ENCODE measurements at regions not wholly inside any gene's neighbourhood (a gene's known extent, or its start where the extent isn't known, plus 50 kb on each side); places are given as distances from the start of the nearest gene placed in this dataset.

DNA sequence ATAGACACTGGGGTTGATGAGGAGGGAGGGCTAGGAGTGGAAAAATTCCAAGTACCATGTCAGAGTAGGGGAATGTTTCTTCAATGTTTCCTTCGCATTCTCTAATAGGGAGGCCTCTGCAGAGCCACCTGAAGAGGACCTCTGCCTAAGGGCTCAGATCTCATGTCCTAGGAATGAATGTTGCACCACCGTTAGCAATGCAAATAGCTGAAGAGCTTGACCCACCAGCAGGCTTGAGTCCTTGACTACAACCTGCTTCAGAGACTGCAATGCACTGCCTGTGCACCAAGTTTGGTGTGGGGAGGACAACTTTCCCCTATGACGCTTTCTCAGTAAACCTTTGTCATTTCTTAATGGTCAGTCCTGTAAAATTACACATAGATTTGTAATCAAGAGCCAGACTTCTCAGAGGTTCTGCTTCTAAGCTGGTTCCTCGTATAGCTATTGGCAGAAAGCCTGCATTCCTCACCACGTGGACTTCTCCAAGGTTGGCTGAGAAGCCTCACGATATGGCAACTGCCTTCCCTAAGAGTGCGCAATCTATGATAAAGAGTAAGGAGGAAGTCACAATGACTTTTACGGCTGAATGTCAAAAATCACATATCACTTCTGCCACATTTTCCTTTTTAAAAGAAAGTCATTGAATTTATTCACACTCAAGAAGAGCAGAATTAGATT is 600.7 kb upstream of the PTGER4 start:
- TF ChIP-seq EP300 (IDR thresholded peaks at IDR 0.05) = no peak
- TF ChIP-seq POLR2AphosphoS5 (IDR thresholded peaks at IDR 0.05) = no peak
- TF ChIP-seq, protein P1, sequence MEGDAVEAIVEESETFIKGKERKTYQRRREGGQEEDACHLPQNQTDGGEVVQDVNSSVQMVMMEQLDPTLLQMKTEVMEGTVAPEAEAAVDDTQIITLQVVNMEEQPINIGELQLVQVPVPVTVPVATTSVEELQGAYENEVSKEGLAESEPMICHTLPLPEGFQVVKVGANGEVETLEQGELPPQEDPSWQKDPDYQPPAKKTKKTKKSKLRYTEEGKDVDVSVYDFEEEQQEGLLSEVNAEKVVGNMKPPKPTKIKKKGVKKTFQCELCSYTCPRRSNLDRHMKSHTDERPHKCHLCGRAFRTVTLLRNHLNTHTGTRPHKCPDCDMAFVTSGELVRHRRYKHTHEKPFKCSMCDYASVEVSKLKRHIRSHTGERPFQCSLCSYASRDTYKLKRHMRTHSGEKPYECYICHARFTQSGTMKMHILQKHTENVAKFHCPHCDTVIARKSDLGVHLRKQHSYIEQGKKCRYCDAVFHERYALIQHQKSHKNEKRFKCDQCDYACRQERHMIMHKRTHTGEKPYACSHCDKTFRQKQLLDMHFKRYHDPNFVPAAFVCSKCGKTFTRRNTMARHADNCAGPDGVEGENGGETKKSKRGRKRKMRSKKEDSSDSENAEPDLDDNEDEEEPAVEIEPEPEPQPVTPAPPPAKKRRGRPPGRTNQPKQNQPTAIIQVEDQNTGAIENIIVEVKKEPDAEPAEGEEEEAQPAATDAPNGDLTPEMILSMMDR (IDR thresholded peaks at IDR 0.05) = no peak
- TF ChIP-seq POLR2A (IDR thresholded peaks at IDR 0.05) = no peak
- intact Hi-C loops (cut with DNase I) = no loop called here
- no peak overlapping the region for H3K4me3 ChIP-seq
- 79 to 85% methylated on average over 8 of the region's 8 CpGs for WGBS, 2 donors
- H3K27me3 ChIP-seq = no peaks in the 10 kb centered on the region
- no peaks in the 10 kb centered on the region for H3K9me3 ChIP-seq
- H3K36me3 ChIP-seq = no peaks in the 10 kb centered on the region
- no peak overlapping the region for H3K27ac ChIP-seq
- peaks cover 0 to 11% (median 0%) of the 10 kb centered on the region in 4 donors for H3K4me1 ChIP-seq
- no peak for DNase-seq

DNA sequence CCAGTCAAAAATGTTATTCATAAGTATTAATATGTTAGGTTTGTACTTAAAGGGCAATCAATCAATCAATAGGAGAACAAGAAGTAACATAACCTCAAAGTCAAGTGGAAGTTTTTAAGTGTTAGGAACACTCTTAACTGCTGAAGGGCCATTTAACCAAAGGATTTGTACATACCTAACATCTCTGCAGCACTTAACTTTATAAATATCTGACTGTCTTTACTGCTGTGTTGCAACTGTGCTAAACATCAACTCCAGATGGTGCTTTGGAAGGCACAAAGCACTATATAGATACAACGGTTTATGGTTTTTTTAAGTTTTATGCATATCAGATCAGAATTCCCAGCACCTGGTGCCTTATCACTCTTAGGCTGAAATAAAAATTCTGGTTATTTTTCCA is 604.9 kb upstream of the PTGER4 start:
- H3K4me3 ChIP-seq = no peak overlapping the region
- 35 to 74% methylated on average over 1 of the region's 1 CpG for WGBS, 2 donors
- no peak for DNase-seq
- peaks cover 0 to 7% (median 0%) of the 10 kb centered on the region in 4 donors for H3K4me1 ChIP-seq
- no peaks in the 10 kb centered on the region for H3K9me3 ChIP-seq
- no peaks in the 10 kb centered on the region for H3K36me3 ChIP-seq
- no peak overlapping the region for H3K27ac ChIP-seq
- no peaks in the 10 kb centered on the region for H3K27me3 ChIP-seq
- TF ChIP-seq EP300 (IDR thresholded peaks at IDR 0.05) = no peak
- no peak for TF ChIP-seq POLR2A (IDR thresholded peaks at IDR 0.05)
- TF ChIP-seq POLR2AphosphoS5 (IDR thresholded peaks at IDR 0.05) = no peak
- TF ChIP-seq, protein P1 (IDR thresholded peaks at IDR 0.05) = no peak
- intact Hi-C loops (cut with DNase I) = no loop called here

DNA sequence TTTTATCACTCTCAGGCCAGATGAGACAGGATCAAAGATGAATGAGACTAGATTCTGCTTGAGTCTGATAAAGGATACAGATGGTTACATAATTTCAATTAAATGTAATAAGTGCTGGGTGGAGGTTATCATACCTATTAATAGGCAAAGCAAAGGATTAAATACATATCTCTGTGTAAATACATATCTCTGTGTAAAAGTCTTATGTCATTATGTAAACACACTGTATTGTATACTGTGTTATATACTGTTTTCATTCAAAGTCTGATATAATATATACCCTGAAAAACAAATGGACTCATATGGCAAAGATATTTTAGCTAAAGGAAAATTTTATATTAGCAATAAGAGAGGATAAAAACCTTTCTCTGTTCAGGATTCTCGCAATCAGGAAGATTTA is 605.8 kb upstream of the PTGER4 start:
- no peak for TF ChIP-seq POLR2A (IDR thresholded peaks at IDR 0.05)
- TF ChIP-seq, protein P1 (IDR thresholded peaks at IDR 0.05) = no peak
- no peak for TF ChIP-seq EP300 (IDR thresholded peaks at IDR 0.05)
- no peak for TF ChIP-seq POLR2AphosphoS5 (IDR thresholded peaks at IDR 0.05)
- 97% methylated on average over 1 of the region's 1 CpG for WGBS, 2 donors

DNA sequence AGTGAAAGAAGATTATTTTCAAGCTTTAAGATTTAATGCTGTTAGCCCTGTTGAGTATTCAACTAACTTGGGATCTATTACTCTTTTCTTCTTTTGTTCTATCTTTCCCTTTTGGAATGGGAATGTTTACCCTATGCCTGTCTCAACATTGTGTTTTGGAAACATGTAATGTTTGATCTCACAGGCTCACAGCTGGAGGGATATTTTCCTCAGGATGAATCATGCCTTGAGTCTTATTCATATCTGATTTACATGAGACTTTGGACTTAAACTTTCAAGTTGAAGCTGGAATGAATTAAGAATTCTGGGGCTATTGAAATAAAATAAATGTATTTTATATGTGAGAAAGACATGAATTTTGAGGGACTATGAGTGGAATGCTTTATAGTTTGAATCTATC is 607.8 kb upstream of the PTGER4 start:
- no peak for DNase-seq
- no peaks in the 10 kb centered on the region for H3K27me3 ChIP-seq

More for the DNA sequence above, 605.8 kb upstream of the PTGER4 start:
- Histone ChIP-seq H3K4me3 (no peak overlapping the region), H3K4me1 (peaks cover 0 to 4% (median 0%) of the 10 kb centered on the region in 4 donors), H3K27ac (no peak overlapping the region), H3K36me3 (no peaks in the 10 kb centered on the region), H3K9me3 (no peaks in the 10 kb centered on the region), H3K27me3 (no peaks in the 10 kb centered on the region)
- intact Hi-C loops (cut with DNase I) = no loop called here
- no peak for DNase-seq

More for the DNA sequence above, 607.8 kb upstream of the PTGER4 start:
- no peaks in the 10 kb centered on the region for H3K9me3 ChIP-seq
- no peak overlapping the region for H3K27ac ChIP-seq
- H3K36me3 ChIP-seq = no peaks in the 10 kb centered on the region
- TF ChIP-seq POLR2A (IDR thresholded peaks at IDR 0.05) (no peak), POLR2AphosphoS5 (IDR thresholded peaks at IDR 0.05) (no peak), EP300 (IDR thresholded peaks at IDR 0.05) (no peak)
- TF ChIP-seq, protein P1 (IDR thresholded peaks at IDR 0.05) = no peak
- intact Hi-C loops (cut with DNase I) = no loop called here
- no peak overlapping the region for H3K4me3 ChIP-seq
- H3K4me1 ChIP-seq = no peaks in the 10 kb centered on the region
